ENCODE measurements at regions not wholly inside any gene's neighbourhood (a gene's known extent, or its start where the extent isn't known, plus 50 kb on each side); places are given as distances from the start of the nearest gene placed in this dataset.
"Not testable (repeated sequence)": the region's sequence is repeated elsewhere in the genome, so short reads cannot be mapped to it uniquely, and the experiment has no call there.

DNA sequence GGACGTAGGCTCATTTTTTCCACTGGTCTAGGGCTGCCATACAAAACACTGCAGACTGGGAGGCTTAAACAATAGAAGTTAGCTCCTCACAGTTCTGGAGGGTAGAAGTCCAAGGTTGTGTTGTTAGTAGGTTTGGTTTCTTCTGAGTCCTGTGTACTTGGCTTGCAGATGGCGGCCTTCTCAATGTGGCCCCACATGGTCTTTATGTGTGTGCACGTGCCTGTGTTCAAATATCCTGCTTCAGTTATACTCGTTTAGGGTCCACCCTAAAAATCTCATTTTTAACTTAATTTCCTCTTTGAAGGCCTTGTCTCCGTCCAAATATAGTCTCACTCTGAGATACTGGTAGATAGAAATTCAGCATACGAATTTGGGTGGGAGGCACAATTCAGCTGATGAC lies 542.4 kb downstream of the HAPSTR1 start:
- H3K9me3 Mint-ChIP-seq = peaks cover 26% of the 10 kb centered on the region
- H3K4me1 Mint-ChIP-seq = no peaks in the 10 kb centered on the region
- H3K27me3 ChIP-seq (ENCODE audit: control insufficient read depth, insufficient read depth, low read length, poor library complexity, severe bottlenecking) = no peaks in the 10 kb centered on the region
- TF ChIP-seq, protein P1, sequence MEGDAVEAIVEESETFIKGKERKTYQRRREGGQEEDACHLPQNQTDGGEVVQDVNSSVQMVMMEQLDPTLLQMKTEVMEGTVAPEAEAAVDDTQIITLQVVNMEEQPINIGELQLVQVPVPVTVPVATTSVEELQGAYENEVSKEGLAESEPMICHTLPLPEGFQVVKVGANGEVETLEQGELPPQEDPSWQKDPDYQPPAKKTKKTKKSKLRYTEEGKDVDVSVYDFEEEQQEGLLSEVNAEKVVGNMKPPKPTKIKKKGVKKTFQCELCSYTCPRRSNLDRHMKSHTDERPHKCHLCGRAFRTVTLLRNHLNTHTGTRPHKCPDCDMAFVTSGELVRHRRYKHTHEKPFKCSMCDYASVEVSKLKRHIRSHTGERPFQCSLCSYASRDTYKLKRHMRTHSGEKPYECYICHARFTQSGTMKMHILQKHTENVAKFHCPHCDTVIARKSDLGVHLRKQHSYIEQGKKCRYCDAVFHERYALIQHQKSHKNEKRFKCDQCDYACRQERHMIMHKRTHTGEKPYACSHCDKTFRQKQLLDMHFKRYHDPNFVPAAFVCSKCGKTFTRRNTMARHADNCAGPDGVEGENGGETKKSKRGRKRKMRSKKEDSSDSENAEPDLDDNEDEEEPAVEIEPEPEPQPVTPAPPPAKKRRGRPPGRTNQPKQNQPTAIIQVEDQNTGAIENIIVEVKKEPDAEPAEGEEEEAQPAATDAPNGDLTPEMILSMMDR (conservative IDR thresholded peaks at IDR 0.05) = no peak
- no peak overlapping the region for H3K4me3 Mint-ChIP-seq
- no peak for DNase-seq
- H3K9ac ChIP-seq (ENCODE audit: extremely low read depth, low read length, poor library complexity, severe bottlenecking) = no peak overlapping the region
- no peak overlapping the region for H3K4me3 ChIP-seq (ENCODE audit: low read length)
- H3K27me3 Mint-ChIP-seq (ENCODE audit: insufficient read depth) = no peaks in the 10 kb centered on the region
- no peak overlapping the region for H3K27ac ChIP-seq (ENCODE audit: low read depth, low read length)
- H3K4me1 ChIP-seq (ENCODE audit: control insufficient read depth, insufficient read depth, low read length) = no peaks in the 10 kb centered on the region
- no peaks in the 10 kb centered on the region for H3K36me3 Mint-ChIP-seq (ENCODE audit: low read depth)
- H3K36me3 ChIP-seq (ENCODE audit: control insufficient read depth, insufficient read depth, low read length) = no peaks in the 10 kb centered on the region
- H3K27ac Mint-ChIP-seq = no peak overlapping the region
- WGBS, 2 experiments (ENCODE audit: insufficient coverage in 1 of 2, insufficient read length in 1 of 2) = 76 to 80% methylated on average over 1 to 6 of the region's 6 CpGs
- H3K9me3 ChIP-seq (ENCODE audit: control insufficient read depth, low read length) = peaks cover 17% of the 10 kb centered on the region

GRCh38 chr16:9635150-9635720 lies 543.8 kb downstream of the HAPSTR1 start:
- WGBS, 2 experiments (ENCODE audit: insufficient coverage in 1 of 2, insufficient read length in 1 of 2) = 92 to 95% methylated on average over 8 to 11 of the region's 11 CpGs
- peaks cover 17% of the 10 kb centered on the region for H3K9me3 ChIP-seq (ENCODE audit: control insufficient read depth, low read length)
- H3K9ac ChIP-seq (ENCODE audit: extremely low read depth, low read length, poor library complexity, severe bottlenecking); H3K36me3 ChIP-seq (ENCODE audit: control insufficient read depth, insufficient read depth, low read length); H3K27me3 Mint-ChIP-seq (ENCODE audit: insufficient read depth); H3K27ac Mint-ChIP-seq; H3K4me1 ChIP-seq (ENCODE audit: control insufficient read depth, insufficient read depth, low read length); H3K4me1 Mint-ChIP-seq; H3K27ac ChIP-seq (ENCODE audit: low read depth, low read length); H3K4me3 Mint-ChIP-seq; DNase-seq; H3K27me3 ChIP-seq (ENCODE audit: control insufficient read depth, insufficient read depth, low read length, poor library complexity, severe bottlenecking); H3K36me3 Mint-ChIP-seq (ENCODE audit: low read depth); H3K4me3 ChIP-seq (ENCODE audit: low read length): not testable (repeated sequence)
- H3K9me3 Mint-ChIP-seq = peaks cover 28% of the 10 kb centered on the region

DNA sequence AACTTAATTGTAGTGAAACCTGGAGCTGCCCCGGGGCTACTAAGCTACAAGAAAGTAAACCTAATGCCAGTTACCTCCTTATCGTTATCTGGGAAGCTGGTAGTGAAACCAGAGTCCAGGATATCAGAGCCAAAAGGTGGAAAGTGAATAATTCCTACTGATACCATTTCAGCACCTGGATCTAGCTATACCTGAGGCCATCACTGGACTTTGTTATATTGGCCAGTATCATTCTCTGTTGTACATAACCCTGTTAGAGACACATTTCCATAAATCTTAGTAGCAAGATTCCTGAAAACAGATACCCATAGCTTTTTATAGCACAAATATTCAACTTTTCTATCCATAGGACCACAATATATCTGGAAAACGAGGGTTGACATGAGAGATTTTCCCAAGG lies 538.0 kb downstream of the GRIN2A start:
- Mint-ChIP-seq H3K9me3 (peaks cover 3% of the 10 kb centered on the region), H3K36me3 (ENCODE audit: low read depth) (no peaks in the 10 kb centered on the region), H3K27me3 (ENCODE audit: insufficient read depth) (no peaks in the 10 kb centered on the region), H3K27ac (no peak overlapping the region), H3K4me1 (peaks cover 3% of the 10 kb centered on the region), H3K4me3 (no peak overlapping the region)
- no peak overlapping the region for H3K4me3 ChIP-seq (ENCODE audit: low read length)
- no peak overlapping the region for H3K27ac ChIP-seq (ENCODE audit: low read depth, low read length)
- no peak overlapping the region for H3K9ac ChIP-seq (ENCODE audit: extremely low read depth, low read length, poor library complexity, severe bottlenecking)
- TF ChIP-seq, protein P1 (conservative IDR thresholded peaks at IDR 0.05) = no peak
- no peaks in the 10 kb centered on the region for H3K27me3 ChIP-seq (ENCODE audit: control insufficient read depth, insufficient read depth, low read length, poor library complexity, severe bottlenecking)
- H3K36me3 ChIP-seq (ENCODE audit: control insufficient read depth, insufficient read depth, low read length) = no peaks in the 10 kb centered on the region
- 88 to 89% methylated on average over 1 to 3 of the region's 3 CpGs for WGBS, 2 experiments (ENCODE audit: insufficient coverage in 1 of 2, insufficient read length in 1 of 2)
- H3K9me3 ChIP-seq (ENCODE audit: control insufficient read depth, low read length) = no peaks in the 10 kb centered on the region
- H3K4me1 ChIP-seq (ENCODE audit: control insufficient read depth, insufficient read depth, low read length) = no peaks in the 10 kb centered on the region
- no peak for DNase-seq

DNA sequence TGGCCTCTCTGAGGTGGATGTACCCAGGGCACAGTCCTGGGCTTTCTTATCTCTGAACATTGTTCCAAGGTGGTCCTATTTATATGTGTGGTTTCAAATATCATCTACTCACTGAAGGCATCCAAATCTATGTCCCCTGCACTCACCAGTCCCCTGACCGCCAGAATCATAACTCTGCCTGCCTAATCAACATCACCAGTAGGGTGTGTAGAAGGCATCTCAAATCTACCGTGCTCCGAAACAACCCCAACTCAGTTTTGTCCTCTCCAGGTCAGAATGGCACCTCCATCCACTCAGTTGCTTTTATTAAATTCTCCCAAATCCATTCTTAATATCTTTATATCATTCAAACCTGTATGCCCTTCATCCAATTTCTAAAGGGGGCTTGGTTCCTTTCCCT lies 536.3 kb downstream of the GRIN2A start:
- TF ChIP-seq, protein P1 (conservative IDR thresholded peaks at IDR 0.05) = peak; percentile 53
- no peak for DNase-seq
- H3K27ac ChIP-seq (ENCODE audit: low read depth, low read length) = no peak overlapping the region

More for the DNA sequence above, 536.3 kb downstream of the GRIN2A start:
- Histone ChIP-seq H3K4me1 (ENCODE audit: control insufficient read depth, insufficient read depth, low read length) (no peaks in the 10 kb centered on the region), H3K27me3 (ENCODE audit: control insufficient read depth, insufficient read depth, low read length, poor library complexity, severe bottlenecking) (no peaks in the 10 kb centered on the region), H3K36me3 (ENCODE audit: control insufficient read depth, insufficient read depth, low read length) (no peaks in the 10 kb centered on the region), H3K9ac (ENCODE audit: extremely low read depth, low read length, poor library complexity, severe bottlenecking) (no peak overlapping the region), H3K4me3 (ENCODE audit: low read length) (no peak overlapping the region), H3K9me3 (ENCODE audit: control insufficient read depth, low read length) (no peaks in the 10 kb centered on the region)
- Mint-ChIP-seq H3K27ac (no peak overlapping the region), H3K4me1 (peaks cover 15% of the 10 kb centered on the region), H3K36me3 (ENCODE audit: low read depth) (no peaks in the 10 kb centered on the region), H3K27me3 (ENCODE audit: insufficient read depth) (no peaks in the 10 kb centered on the region), H3K4me3 (no peak overlapping the region), H3K9me3 (no peaks in the 10 kb centered on the region)
- 93 to 97% methylated on average over 2 to 3 of the region's 3 CpGs for WGBS, 2 experiments (ENCODE audit: insufficient coverage in 1 of 2, insufficient read length in 1 of 2)
